ENCODE measurements at regions not wholly inside any gene's neighbourhood (a gene's known extent, or its start where the extent isn't known, plus 50 kb on each side); places are given as distances from the start of the nearest gene placed in this dataset.

DNA sequence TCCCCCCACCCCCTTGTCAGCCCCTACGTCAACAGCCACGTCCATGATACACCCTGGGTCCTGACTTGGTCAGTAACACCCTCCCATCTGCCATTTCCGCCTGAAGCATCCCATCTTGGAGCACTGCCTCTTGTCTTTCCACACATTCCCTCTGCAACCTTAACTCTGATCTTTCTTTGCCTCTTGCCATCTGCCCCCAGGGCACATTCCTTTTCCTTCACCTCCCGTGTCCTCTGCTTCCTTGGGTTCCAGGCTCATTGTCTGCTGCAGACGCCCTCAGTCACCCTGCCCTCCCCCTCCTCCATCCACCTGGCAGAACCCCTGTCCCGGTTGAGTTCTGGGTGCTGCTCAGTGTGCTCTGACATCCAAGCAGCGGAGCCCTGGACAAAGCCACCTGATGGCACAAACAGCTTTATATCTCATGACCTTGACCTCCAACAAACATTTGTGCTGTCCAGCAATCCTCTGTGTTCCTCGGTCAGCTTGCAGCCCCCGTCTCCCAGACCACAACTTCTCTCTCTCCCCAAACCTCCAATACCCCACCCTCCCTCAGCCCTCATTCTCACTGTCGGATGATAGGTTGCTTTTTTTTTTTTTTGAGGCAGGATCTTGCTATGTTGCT, 97.7 kb upstream of the IER5L start:
- TF ChIP-seq CTCF (IDR thresholded peaks at IDR 0.05) (no peak), USF2 (IDR thresholded peaks at IDR 0.05; ENCODE audit: borderline replicate concordance, low read depth, low read length) (no peak), POLR2AphosphoS5 (IDR thresholded peaks at IDR 0.05; ENCODE audit: low read depth, low read length) (no peak), EZH2phosphoT487 (IDR thresholded peaks at IDR 0.05; ENCODE audit: borderline replicate concordance, low read depth) (no peak), MXI1 (IDR thresholded peaks at IDR 0.05; ENCODE audit: low read depth, low read length) (no peak), EP300 (IDR thresholded peaks at IDR 0.05; ENCODE audit: borderline replicate concordance in 1 of 2, low read depth in 1 of 2, low read length in 1 of 2) (no peak), GABPA (IDR thresholded peaks at IDR 0.05; ENCODE audit: low read depth) (no peak), REST (IDR thresholded peaks at IDR 0.05; ENCODE audit: low read depth, low read length) (no peak), JUND (IDR thresholded peaks at IDR 0.05) (no peak), RXRA (IDR thresholded peaks at IDR 0.05; ENCODE audit: borderline replicate concordance, low read depth) (no peak), TEAD4 (IDR thresholded peaks at IDR 0.05; ENCODE audit: borderline replicate concordance, insufficient read depth) (no peak), RAD21 (IDR thresholded peaks at IDR 0.05; ENCODE audit: low read length) (no peak), RFX5 (IDR thresholded peaks at IDR 0.05; ENCODE audit: low read length) (no peak)
- TF ChIP-seq, protein P1, sequence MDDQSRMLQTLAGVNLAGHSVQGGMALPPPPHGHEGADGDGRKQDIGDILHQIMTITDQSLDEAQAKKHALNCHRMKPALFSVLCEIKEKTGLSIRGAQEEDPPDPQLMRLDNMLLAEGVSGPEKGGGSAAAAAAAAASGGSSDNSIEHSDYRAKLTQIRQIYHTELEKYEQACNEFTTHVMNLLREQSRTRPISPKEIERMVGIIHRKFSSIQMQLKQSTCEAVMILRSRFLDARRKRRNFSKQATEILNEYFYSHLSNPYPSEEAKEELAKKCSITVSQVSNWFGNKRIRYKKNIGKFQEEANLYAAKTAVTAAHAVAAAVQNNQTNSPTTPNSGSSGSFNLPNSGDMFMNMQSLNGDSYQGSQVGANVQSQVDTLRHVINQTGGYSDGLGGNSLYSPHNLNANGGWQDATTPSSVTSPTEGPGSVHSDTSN (IDR thresholded peaks at IDR 0.05), result no peak
